Pancreas (tissue), 10 donors: ENCODE measurements at regions not wholly inside any gene's neighbourhood (a gene's known extent, or its start where the extent isn't known, plus 50 kb on each side); places are given as distances from the start of the nearest gene placed in this dataset.

Experiments
- ATAC-seq, 4 donors: fragments of 200-7000 bp; cut with Tn5 transposase; one replicate each; pipeline versions ENCODE4 v1.8.0 to v1.9.1; 2020; ENCODE audit warnings: mild to moderate bottlenecking in 4 of 4, moderate library complexity in 4 of 4
- DNase-seq, 6 donors: peaks; one replicate each; pipeline ENCODE4 v3.0.0-alpha.2; 2020
- FAIRE-seq: peaks from 2 replicates; lab custom pipeline; 2012; peaks lifted over from hg19 to GRCh38; lab: Jason Lieb, UNC
- H3K27ac ChIP-seq, 4 donors: fragments of 200-600 bp; sonication (generic); 1 replicate in 3 of 4; 2 replicates in 1 of 4; pipeline versions ENCODE4 v1.5.0 to v1.8.0; 2020
- H3K27me3 ChIP-seq, 4 donors: fragments of 200-600 bp; one replicate each; pipeline ENCODE4 v1.8.0; 2021
- H3K36me3 ChIP-seq, 3 donors: fragments of 200-600 bp; sonication (generic) in 1 of 3; one replicate each; pipeline versions ENCODE4 v1.5.0 to v1.8.0; 2020 to 2021
- H3K4me1 ChIP-seq, 3 donors: fragments of 200-600 bp; one replicate each; pipeline ENCODE4 v1.8.0; 2021
- H3K4me3 ChIP-seq, 4 donors: fragments of 200-600 bp; sonication (generic) in 2 of 4; one replicate each; pipeline versions ENCODE4 v1.5.0 to v1.8.0; 2020 to 2021
- H3K9me3 ChIP-seq, 4 donors: fragments of 200-600 bp; one replicate each; pipeline ENCODE4 v1.8.0; 2021
- WGBS, 2 donors: extraction: QIAGEN DNeasy Blood & Tissue Kit; methylation state at CpG; one replicate each; pipeline ENCODE4 v1.1.7; 2013; 5-methylcytosine and 5-hydroxymethylcytosine counted together
- intact Hi-C, 3 donors: fragments of 100-400 bp; cut with DNase I; formaldehyde crosslinking; loops; one replicate each; pipeline versions ENCODE4 v1.11.1 to v1.14.2; 2022
- TF ChIP-seq, protein P1 (sequence below), 4 donors: fragments of 200-600 bp; sonication (generic) in 3 of 4; IDR thresholded peaks; one replicate each; pipeline versions ENCODE4 v1.5.0 to v1.8.0; 2021; ENCODE audit warnings: antibody characterized with exemption in 4 of 4
- donor health status: healthy with polysubstance abuse.
- donor health status: DM: no; HTN: no; CAD: no; lungs with moderate emphysema.
- donor health status: DM: no; HTN: no; CAD: no.
- donor health status: control.
- donor health status: control.
- donor health status: Bipolar disorder and iron deficiency.
- donor health status: DM: yes; HTN: yes; CAD: no.
- donor health status: DM: no; HTN: no; CAD: no.
- donor health status: DM: no; HTN: no; CAD: no.
- donor health status: DM: yes; HTN: yes; CAD: no.

GRCh38 chr15:31212326-31213080, 111.0 kb upstream of the TRPM1 start:
- TF ChIP-seq, protein P1, sequence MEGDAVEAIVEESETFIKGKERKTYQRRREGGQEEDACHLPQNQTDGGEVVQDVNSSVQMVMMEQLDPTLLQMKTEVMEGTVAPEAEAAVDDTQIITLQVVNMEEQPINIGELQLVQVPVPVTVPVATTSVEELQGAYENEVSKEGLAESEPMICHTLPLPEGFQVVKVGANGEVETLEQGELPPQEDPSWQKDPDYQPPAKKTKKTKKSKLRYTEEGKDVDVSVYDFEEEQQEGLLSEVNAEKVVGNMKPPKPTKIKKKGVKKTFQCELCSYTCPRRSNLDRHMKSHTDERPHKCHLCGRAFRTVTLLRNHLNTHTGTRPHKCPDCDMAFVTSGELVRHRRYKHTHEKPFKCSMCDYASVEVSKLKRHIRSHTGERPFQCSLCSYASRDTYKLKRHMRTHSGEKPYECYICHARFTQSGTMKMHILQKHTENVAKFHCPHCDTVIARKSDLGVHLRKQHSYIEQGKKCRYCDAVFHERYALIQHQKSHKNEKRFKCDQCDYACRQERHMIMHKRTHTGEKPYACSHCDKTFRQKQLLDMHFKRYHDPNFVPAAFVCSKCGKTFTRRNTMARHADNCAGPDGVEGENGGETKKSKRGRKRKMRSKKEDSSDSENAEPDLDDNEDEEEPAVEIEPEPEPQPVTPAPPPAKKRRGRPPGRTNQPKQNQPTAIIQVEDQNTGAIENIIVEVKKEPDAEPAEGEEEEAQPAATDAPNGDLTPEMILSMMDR (IDR thresholded peaks at IDR 0.05) = no peak

DNA sequence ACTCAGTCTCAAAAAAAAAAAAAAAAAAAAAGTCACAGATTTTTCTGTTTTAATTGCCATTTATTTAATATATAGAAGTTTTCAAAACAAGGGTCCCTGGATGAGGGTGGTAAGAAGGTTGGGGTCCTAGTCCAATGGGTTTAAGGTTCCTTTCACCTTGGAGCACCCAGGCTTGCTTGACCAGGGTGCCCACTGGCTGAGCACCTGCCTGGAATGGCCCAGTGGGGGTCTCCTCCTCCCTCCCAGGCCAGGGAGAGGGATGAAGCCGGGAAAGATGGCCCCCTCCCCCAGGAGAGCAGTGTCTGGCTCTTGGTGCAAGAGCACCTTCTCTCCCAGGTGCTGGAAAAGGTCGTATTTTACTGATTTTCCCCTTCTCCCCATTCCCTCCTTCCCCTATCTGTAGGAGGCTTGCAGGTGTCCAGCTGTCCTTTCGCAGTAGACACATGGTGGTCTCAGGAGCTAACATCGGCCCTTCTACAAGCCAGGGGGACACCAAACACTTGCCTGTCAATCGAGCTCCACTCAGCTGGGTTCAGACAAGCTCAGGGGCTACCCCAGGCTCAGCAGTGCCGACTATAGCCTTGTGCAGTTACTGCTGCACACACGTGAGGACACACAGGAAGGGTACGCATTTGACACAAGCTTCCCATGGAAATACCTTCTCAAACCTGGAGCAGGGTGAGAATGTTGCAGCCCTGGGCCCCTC, 112.3 kb upstream of the KLF13 start:
- Histone ChIP-seq H3K4me1 (peaks cover 0 to 6% (median 5%) of the 10 kb centered on the region in 3 donors), H3K36me3 (no peaks in the 10 kb centered on the region), H3K9me3 (no peaks in the 10 kb centered on the region), H3K27ac (peak overlapping the region in 2 of 4 donors; percentile 91 to 93), H3K27me3 (no peaks in the 10 kb centered on the region), H3K4me3 (no peak overlapping the region)
- FAIRE-seq (no peak), DNase-seq (no peak), ATAC-seq (no peak)
- intact Hi-C loops = no loop called here
- 69 to 76% methylated on average over 8 of the region's 8 CpGs for WGBS, 2 donors
- TF ChIP-seq, protein P1 (IDR thresholded peaks at IDR 0.05) = no peak

More at GRCh38 chr15:31212326-31213080, 111.0 kb upstream of the TRPM1 start:
- ATAC-seq = no peak
- intact Hi-C loops = no loop called here
- no peaks in the 10 kb centered on the region for H3K36me3 ChIP-seq
- H3K9me3 ChIP-seq = no peaks in the 10 kb centered on the region
- H3K4me3 ChIP-seq = no peak overlapping the region
- FAIRE-seq = no peak
- 84 to 87% methylated on average over 10 of the region's 10 CpGs for WGBS, 2 donors
- no peaks in the 10 kb centered on the region for H3K27me3 ChIP-seq
- H3K4me1 ChIP-seq = peaks cover 0 to 6% (median 5%) of the 10 kb centered on the region in 3 donors
- no peak for DNase-seq
- H3K27ac ChIP-seq = no peak overlapping the region

GRCh38 chr15:31214864-31215489, 111.7 kb upstream of the KLF13 start:
- TF ChIP-seq, protein P1 (IDR thresholded peaks at IDR 0.05) = no peak
- no peaks in the 10 kb centered on the region for H3K27me3 ChIP-seq
- H3K9me3 ChIP-seq = no peaks in the 10 kb centered on the region
- peak overlapping the region in 1 of 4 donors; percentile 75 for H3K4me3 ChIP-seq
- 17 to 30% methylated on average over 13 to 18 of the region's 18 CpGs for WGBS, 2 donors
- H3K27ac ChIP-seq = peak overlapping the region; percentile 62 to 93 (median 84)
- ATAC-seq = peak in 3 of 4 donors; percentile 19 to 31 (median 21)
- intact Hi-C loops = loop anchor here in 1 of 3 donors (5.0 kb wide), 2 partner anchors 217 to 272 kb away; no protein-coding TSS in a partner anchor
- no peak for FAIRE-seq
- H3K4me1 ChIP-seq = peaks cover 0 to 6% (median 5%) of the 10 kb centered on the region in 3 donors
- no peaks in the 10 kb centered on the region for H3K36me3 ChIP-seq
- peak in 2 of 6 donors; percentile 27 to 40 for DNase-seq

- WGBS, 2 donors = 1% methylated on average over 49 to 75 of the region's 75 CpGs
- intact Hi-C loops = loop anchor here in 1 of 3 donors (5.0 kb wide), 2 partner anchors 217 to 272 kb away; no protein-coding TSS in a partner anchor
- no peak for FAIRE-seq
Measured at GRCh38 chr15:31215490-31216214, 111.0 kb upstream of the KLF13 start.

More at GRCh38 chr15:31215490-31216214, 111.0 kb upstream of the KLF13 start:
- Histone ChIP-seq H3K4me3 (peak overlapping the region; percentile 40 to 75 (median 50)), H3K4me1 (peaks cover 0 to 6% (median 5%) of the 10 kb centered on the region in 3 donors), H3K36me3 (no peaks in the 10 kb centered on the region), H3K9me3 (no peaks in the 10 kb centered on the region), H3K27me3 (no peaks in the 10 kb centered on the region), H3K27ac (peak overlapping the region; percentile 62 to 93 (median 84))
- TF ChIP-seq, protein P1 (IDR thresholded peaks at IDR 0.05) = peak; percentile 51 to 88 (median 84)
- ATAC-seq (peak; percentile 91 to 93 (median 92)), DNase-seq (peak; percentile 71 to 94 (median 78))
